Embryonic facial prominence (tissue), 1 donor: ENCODE measurements at regions not wholly inside any gene's neighbourhood (a gene's known extent, or its start where the extent isn't known, plus 50 kb on each side); places are given as distances from the start of the nearest gene placed in this dataset.

ENCODE experiments used
- DNase-seq: peaks from one replicate; pipeline ENCODE4 v3.0.0-alpha.2; 2016; ENCODE audit errors: extremely low spot score

GRCh38 chr7:33850768-33851167, 54.6 kb upstream of the BMPER start:
- no peak for DNase-seq

- DNase-seq: no peak
Measured at GRCh38 chr7:33852838-33853237, 52.5 kb upstream of the BMPER start.

DNA sequence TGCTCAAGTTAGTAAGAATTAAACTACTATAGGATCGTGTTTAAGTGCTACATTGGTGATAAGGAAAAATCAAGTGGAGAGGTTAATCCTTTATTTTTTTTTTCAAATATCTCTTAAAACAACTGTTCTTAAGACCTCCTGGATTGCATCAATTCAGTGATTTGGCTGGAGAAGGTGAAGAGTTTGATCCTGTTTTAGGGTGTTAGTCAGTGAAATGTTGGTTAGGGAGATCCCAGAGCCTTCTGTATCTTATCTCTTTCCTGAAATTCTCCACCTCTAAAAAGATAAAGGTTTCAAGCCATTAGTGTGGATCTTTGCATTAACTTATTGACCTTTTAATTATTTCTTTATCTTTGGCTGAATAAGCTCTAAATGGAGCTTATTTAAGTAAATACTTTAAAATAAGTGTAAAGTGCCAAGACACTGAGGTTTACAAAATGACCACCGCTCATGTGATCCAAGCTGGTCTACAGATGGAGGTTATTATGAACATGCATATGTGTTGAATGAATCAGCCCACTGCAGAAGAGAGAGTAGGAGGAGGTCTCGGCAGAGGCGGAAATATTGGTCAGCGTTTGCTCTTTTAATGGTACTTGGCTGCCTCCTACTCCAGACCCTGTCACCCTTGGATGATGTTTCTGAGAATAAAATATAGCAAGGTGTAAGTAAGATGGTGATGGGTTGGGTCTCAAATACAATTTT, 51.8 kb upstream of the BMPER start:
- no peak for DNase-seq

GRCh38 chr7:33854178-33854577, 51.2 kb upstream of the BMPER start:
- no peak for DNase-seq

GRCh38 chr7:33854801-33855350, 50.5 kb upstream of the BMPER start:
- no peak for DNase-seq
